GM23338 (cell line): ENCODE measurements at regions not wholly inside any gene's neighbourhood (a gene's known extent, or its start where the extent isn't known, plus 50 kb on each side); places are given as distances from the start of the nearest gene placed in this dataset.
A peak's percentile ranks its signal among the peaks of the same experiment; 100 is the strongest.

ENCODE experiments used
- ATAC-seq: fragments of 200-7000 bp; cut with Tn5 transposase; 3 replicates; pipeline ENCODE4 v1.9.1; 2020
- DNase-seq: peaks from one replicate; pipeline ENCODE4 v3.0.0-alpha.2; 2015; ENCODE audit warnings: low spot score
- H2AFZ ChIP-seq: fragments of 200-600 bp; sonication (generic); 2 replicates; pipeline ENCODE4 v1.8.0; 2016; ENCODE audit warnings: antibody characterized with exemption, mild to moderate bottlenecking, moderate library complexity
- H3F3A ChIP-seq: fragments of 200-600 bp; sonication (generic); replicated peaks from 2 replicates; pipeline ENCODE4 v1.8.0; 2017; ENCODE audit warnings: antibody characterized with exemption, mixed run types, low read depth
- H3K27ac ChIP-seq: fragments of 200-600 bp; sonication (generic); 2 replicates; pipeline ENCODE4 v1.6.1; 2016; ENCODE audit warnings: low read depth
- H3K27me3 ChIP-seq: fragments of 200-600 bp; sonication (generic); 2 replicates; pipeline ENCODE4 v1.8.0; 2016; ENCODE audit warnings: mild to moderate bottlenecking, mixed run types, moderate library complexity; ENCODE audit not compliant: insufficient read depth
- H3K36me3 ChIP-seq: fragments of 200-600 bp; sonication (generic); 2 replicates; pipeline ENCODE4 v1.8.0; 2016; ENCODE audit warnings: mild to moderate bottlenecking; ENCODE audit not compliant: insufficient read depth
- H3K4me1 ChIP-seq: fragments of 200-600 bp; sonication (generic); 2 replicates; pipeline ENCODE4 v1.8.0; 2016; ENCODE audit warnings: mild to moderate bottlenecking, moderate library complexity; ENCODE audit not compliant: insufficient read depth
- H3K4me2 ChIP-seq: fragments of 200-600 bp; sonication (generic); 2 replicates; pipeline ENCODE4 v1.7.1; 2017; ENCODE audit warnings: mixed run types
- H3K4me3 ChIP-seq: fragments of 200-600 bp; sonication (generic); 2 replicates; pipeline ENCODE4 v1.6.1; 2016; ENCODE audit warnings: mixed run types
- H3K79me2 ChIP-seq: fragments of 200-600 bp; sonication (generic); replicated peaks from 2 replicates; pipeline ENCODE4 v1.8.0; 2017; ENCODE audit warnings: mild to moderate bottlenecking; ENCODE audit not compliant: insufficient read depth
- H3K9me2 ChIP-seq: fragments of 200-600 bp; sonication (generic); 2 replicates; pipeline ENCODE4 v1.8.0; 2017; ENCODE audit not compliant: insufficient read depth
- H4K20me1 ChIP-seq: fragments of 200-600 bp; sonication (generic); replicated peaks from 2 replicates; pipeline ENCODE4 v1.8.0; 2017; ENCODE audit warnings: mild to moderate bottlenecking; ENCODE audit not compliant: insufficient read depth
- H3K27ac Mint-ChIP-seq: 2 replicates; pipeline ENCODE4 v1.8.0; 2020; ENCODE audit warnings: inconsistent platforms, mild to moderate bottlenecking, moderate library complexity, mixed read lengths
- H3K27me3 Mint-ChIP-seq: 3 replicates; pipeline ENCODE4 v1.8.0; 2022; ENCODE audit warnings: low read depth, mild to moderate bottlenecking, moderate library complexity, mixed read lengths, inconsistent platforms; ENCODE audit not compliant: insufficient read depth, poor library complexity
- H3K36me3 Mint-ChIP-seq: 3 replicates; pipeline ENCODE4 v1.8.0; 2021; ENCODE audit warnings: low read depth, mild to moderate bottlenecking, inconsistent platforms, moderate library complexity, mixed read lengths
- H3K4me1 Mint-ChIP-seq: 3 replicates; pipeline ENCODE4 v1.8.0; 2020; ENCODE audit warnings: mild to moderate bottlenecking, inconsistent platforms, mixed read lengths
- H3K4me3 Mint-ChIP-seq: 3 replicates; pipeline ENCODE4 v1.8.0; 2021; ENCODE audit warnings: moderate library complexity, mild to moderate bottlenecking, inconsistent platforms, mixed read lengths
- H3K9me3 Mint-ChIP-seq: 3 replicates; pipeline ENCODE4 v1.8.0; 2020; ENCODE audit warnings: moderate library complexity, mild to moderate bottlenecking, inconsistent platforms, mixed read lengths
- CREB1 ChIP-seq: fragments of 250-450 bp; sonication (Bioruptor Pico); IDR thresholded peaks from 2 replicates; pipeline ENCODE4 v1.5.0; 2020; ENCODE audit warnings: low read depth, mild to moderate bottlenecking, moderate library complexity
- CTCF ChIP-seq, 2 experiments: fragments of 200-600 bp in 1 of 2; sonication (generic) in 1 of 2; conservative IDR thresholded peaks; 2 replicates each; pipeline versions ENCODE4 v1.5.1 to v1.6.1; 2016 to 2017; ENCODE audit warnings: antibody characterized with exemption in 2 of 2, low read depth in 2 of 2, mild to moderate bottlenecking in 2 of 2, moderate library complexity in 1 of 2
- ETS1 ChIP-seq: IDR thresholded peaks from 2 replicates; pipeline ENCODE4 v1.6.1; 2016; ENCODE audit warnings: antibody characterized with exemption
- EZH2 ChIP-seq: fragments of 200-600 bp; sonication (generic); IDR thresholded peaks from one replicate; pipeline ENCODE4 v1.8.0; 2017; ENCODE audit warnings: antibody characterized with exemption, mild to moderate bottlenecking, low read depth; ENCODE audit not compliant: unreplicated experiment
- EZH2phosphoT487 ChIP-seq: fragments of 200-600 bp; sonication (generic); IDR thresholded peaks from one replicate; pipeline ENCODE4 v1.8.1; 2018; ENCODE audit warnings: antibody characterized with exemption; ENCODE audit not compliant: unreplicated experiment
- JUNB ChIP-seq: IDR thresholded peaks from one replicate; pipeline ENCODE4 v1.6.1; 2016; ENCODE audit warnings: antibody characterized with exemption; ENCODE audit not compliant: unreplicated experiment
- NANOG ChIP-seq: IDR thresholded peaks from 2 replicates; pipeline ENCODE4 v1.6.1; 2016; ENCODE audit warnings: antibody characterized with exemption, borderline replicate concordance
- POLR2AphosphoS5 ChIP-seq: IDR thresholded peaks from 2 replicates; pipeline ENCODE4 v1.6.1; 2016; ENCODE audit warnings: antibody characterized with exemption, low read depth
- REST ChIP-seq: IDR thresholded peaks from one replicate; pipeline ENCODE4 v1.6.1; 2018; ENCODE audit warnings: antibody characterized with exemption; ENCODE audit not compliant: unreplicated experiment
- STAT1 ChIP-seq: IDR thresholded peaks from one replicate; pipeline ENCODE4 v1.6.1; 2016; ENCODE audit warnings: antibody characterized with exemption; ENCODE audit not compliant: unreplicated experiment
- ZNF114 ChIP-seq: fragments of 250-450 bp; sonication (Bioruptor Pico); IDR thresholded peaks from 2 replicates; pipeline ENCODE4 v1.5.0; 2020; ENCODE audit warnings: mild to moderate bottlenecking, moderate library complexity
- ZNF331 ChIP-seq: fragments of 250-450 bp; sonication (Bioruptor Pico); IDR thresholded peaks from 2 replicates; pipeline ENCODE4 v1.5.0; 2020; ENCODE audit warnings: low read depth, mild to moderate bottlenecking, moderate library complexity
- ZNF462 ChIP-seq: fragments of 250-450 bp; sonication (Bioruptor Pico); IDR thresholded peaks from 2 replicates; pipeline ENCODE4 v1.5.0; 2020; ENCODE audit warnings: mild to moderate bottlenecking, moderate library complexity

GRCh38 chr1:192439373-192440025 lies 122.7 kb downstream of the RGS21 start:
- no peaks in the 10 kb centered on the region for H3K4me1 Mint-ChIP-seq
- H3K36me3 ChIP-seq = no peaks in the 10 kb centered on the region
- no peaks in the 10 kb centered on the region for H3K27me3 ChIP-seq
- no peaks in the 10 kb centered on the region for H3K27me3 Mint-ChIP-seq
- H3K27ac Mint-ChIP-seq = no peak overlapping the region
- no peak overlapping the region for H3K27ac ChIP-seq
- no peak for ATAC-seq
- no peak overlapping the region for H3K4me3 Mint-ChIP-seq
- H3K4me1 ChIP-seq = no peaks in the 10 kb centered on the region
- no peak overlapping the region for H3K4me2 ChIP-seq
- H2AFZ ChIP-seq = peak overlapping the region; percentile 30; the same call in 1 of the 2 replicates
- no peaks in the 10 kb centered on the region for H3K79me2 ChIP-seq
- no peaks in the 10 kb centered on the region for H3K9me2 ChIP-seq
- no peaks in the 10 kb centered on the region for H4K20me1 ChIP-seq
- no peak for DNase-seq
- H3K36me3 Mint-ChIP-seq = no peaks in the 10 kb centered on the region
- H3K9me3 Mint-ChIP-seq = no peaks in the 10 kb centered on the region
- H3K4me3 ChIP-seq = no peak overlapping the region
- no peaks in the 10 kb centered on the region for H3F3A ChIP-seq
- TF ChIP-seq ZNF331 (CRISPR knock-in tag) = no peak
- no peak for TF ChIP-seq NANOG
- no peak for TF ChIP-seq POLR2AphosphoS5
- no peak for TF ChIP-seq JUNB
- TF ChIP-seq ETS1 = no peak
- no peak for TF ChIP-seq STAT1
- no peak for TF ChIP-seq ZNF462 (CRISPR knock-in tag)
- no peak for TF ChIP-seq EZH2phosphoT487
- TF ChIP-seq CTCF (conservative IDR thresholded peaks at IDR 0.05; ENCODE audit: low read depth in 2 of 2) = no peak
- no peak for TF ChIP-seq ZNF114 (CRISPR knock-in tag)
- no peak for TF ChIP-seq CREB1 (CRISPR knock-in tag)
- no peak for TF ChIP-seq REST
- no peak for TF ChIP-seq EZH2
